Activated CD8-positive, alpha-beta memory T cell treated with anti-CD3 and anti-CD28 coated beads, Interleukin-2, amount 50 U/mL, for 48 hours (primary cell): ENCODE measurements at regions not wholly inside any gene's neighbourhood (a gene's known extent, or its start where the extent isn't known, plus 50 kb on each side); places are given as distances from the start of the nearest gene placed in this dataset.

Experiments used
- DNase-seq: peaks from one replicate; pipeline ENCODE4 v3.0.0-alpha.2; 2020

- DNase-seq = no peak
These were observed 373.2 kb upstream of the TNRC6C start for GRCh38 chr17:77585142-77585860.

DNA sequence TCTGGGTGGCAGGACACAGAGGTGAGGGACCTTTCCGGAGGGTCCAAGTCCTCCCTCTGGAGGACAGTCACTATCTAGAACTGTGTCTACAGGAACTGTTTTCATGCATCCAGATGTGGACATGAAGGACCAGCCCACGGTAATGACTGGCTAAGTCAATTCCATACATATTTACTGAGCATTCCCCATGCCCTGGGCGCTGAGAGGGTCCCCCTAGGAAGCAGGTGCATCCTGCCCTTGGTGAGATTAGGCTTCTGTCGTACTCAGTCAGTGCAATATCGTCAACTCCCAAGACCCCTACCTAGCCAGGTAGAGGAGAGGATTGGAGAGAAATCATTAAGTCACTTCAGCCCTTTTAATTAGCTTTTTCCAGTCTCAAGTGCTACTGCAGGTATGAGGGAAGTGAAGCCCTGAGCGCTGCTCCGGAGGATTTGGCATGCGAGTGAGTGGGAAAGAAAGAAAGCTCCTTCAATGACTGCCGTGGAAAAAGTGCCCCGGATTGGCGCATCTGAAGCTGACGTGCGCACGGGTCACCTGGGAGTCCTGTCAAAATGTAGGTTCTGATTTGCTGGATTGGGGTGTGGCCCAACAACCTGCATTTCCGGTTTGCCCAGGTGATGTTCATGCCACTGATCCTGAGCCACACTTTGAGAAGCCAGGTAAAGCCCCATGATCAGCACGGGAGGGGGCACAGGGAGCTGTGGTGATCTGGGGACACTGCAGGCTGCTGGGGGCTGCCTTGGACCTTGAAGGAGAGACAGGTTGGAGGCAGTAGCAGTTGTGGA is 367.4 kb upstream of the TNRC6C start:
- no peak for DNase-seq

DNA sequence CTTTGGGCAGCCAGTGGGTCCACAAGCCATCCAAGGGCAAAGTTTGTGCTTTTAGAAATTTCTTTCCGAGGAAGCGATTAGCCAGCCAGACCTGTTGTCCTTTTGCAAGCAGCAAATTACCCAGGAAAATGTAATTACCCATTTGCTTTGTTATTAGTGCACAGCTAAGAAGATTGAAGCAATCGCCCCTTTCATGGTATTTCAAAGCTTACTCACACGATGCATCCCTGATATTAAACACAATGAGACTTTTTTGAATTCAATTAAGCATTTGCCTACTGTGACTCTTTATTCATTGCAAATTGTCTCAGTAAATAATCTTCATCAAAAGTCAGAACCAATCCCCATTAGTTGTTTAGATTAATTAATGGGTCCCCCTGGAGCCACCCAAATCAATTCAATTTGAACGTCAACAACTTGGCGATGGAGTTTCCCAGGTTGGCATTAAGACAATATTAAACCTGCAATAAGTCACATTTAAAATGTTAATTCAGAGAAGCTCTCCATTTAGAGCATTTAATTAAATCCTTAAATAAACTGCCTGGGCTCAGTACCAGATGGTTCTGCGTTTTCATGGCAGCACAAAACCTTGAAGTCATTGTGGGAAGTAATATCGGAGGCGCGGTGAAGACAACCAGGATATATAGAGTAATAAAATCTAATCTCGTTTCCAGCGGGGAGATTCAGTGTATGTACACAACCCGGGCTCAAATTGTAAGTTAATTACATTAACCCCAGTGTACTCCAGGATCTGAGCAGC is 366.2 kb upstream of the TNRC6C start:
- DNase-seq = no peak

DNA sequence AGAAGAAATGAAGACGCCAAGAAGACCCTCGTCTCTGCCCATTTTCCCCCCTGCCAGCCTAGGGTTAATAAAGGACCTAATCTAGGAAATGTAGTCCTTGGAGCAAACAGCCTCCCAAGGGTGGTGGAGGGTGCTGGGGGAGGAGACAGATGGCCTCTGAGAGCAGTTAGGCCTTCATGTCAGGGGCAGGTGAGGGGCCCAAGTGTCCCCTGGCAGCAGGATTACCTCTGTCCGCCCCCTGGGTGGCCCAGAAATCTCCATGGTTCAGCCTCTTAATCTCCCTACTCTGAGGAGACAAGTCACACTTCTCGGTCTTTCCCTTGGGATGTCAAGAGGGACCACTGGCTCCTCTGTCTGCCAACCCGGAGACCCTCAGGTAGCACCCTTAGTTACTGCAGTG is 365.4 kb upstream of the TNRC6C start:
- no peak for DNase-seq

- no peak for DNase-seq
These were observed 363.9 kb upstream of the TNRC6C start for GRCh38 chr17:77594416-77595209.

DNA sequence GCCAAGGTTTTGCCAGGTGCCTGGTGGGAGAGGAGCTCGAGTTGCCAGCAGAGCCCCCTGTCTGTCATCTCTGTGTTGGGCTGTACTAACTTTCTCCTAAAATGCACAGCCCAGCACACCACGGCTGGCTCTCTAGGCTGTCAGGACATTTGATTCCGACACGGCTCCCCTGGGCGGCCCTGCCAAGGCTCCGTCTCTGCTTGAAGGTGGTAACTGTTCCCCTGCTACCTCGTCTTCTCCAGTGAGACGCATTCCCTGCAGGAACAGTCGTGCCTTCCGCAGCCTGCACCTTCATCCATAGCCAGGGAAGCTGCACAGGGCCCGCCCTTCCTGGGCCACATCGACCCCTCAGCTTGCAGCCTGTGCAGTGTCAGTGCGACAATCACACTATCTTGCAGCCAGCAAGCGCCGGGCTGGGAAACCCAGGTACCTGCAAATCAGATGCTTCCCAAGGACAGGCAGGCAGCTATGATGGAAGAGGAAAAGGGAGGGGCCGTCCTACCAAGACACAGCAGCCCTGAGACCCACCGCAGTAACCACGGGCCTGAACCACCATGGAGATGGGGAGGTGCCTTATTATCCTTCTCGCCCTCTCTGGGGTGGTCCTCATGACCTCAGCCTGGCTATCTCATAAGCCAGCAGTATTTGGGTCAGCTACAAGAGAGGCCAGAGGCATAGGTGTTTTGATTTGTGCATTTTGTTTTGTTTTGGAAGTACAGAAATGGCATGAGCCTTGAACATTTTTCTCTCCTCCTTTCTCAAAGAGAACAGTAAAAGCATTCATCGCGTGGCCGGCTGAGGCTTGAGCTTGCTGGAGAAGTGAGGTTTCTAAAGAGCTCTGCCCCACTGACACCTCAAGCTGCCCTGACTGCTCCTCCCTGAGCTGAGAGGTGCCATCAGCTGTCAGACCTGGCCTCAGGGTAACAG is 361.7 kb upstream of the TNRC6C start:
- no peak for DNase-seq

DNA sequence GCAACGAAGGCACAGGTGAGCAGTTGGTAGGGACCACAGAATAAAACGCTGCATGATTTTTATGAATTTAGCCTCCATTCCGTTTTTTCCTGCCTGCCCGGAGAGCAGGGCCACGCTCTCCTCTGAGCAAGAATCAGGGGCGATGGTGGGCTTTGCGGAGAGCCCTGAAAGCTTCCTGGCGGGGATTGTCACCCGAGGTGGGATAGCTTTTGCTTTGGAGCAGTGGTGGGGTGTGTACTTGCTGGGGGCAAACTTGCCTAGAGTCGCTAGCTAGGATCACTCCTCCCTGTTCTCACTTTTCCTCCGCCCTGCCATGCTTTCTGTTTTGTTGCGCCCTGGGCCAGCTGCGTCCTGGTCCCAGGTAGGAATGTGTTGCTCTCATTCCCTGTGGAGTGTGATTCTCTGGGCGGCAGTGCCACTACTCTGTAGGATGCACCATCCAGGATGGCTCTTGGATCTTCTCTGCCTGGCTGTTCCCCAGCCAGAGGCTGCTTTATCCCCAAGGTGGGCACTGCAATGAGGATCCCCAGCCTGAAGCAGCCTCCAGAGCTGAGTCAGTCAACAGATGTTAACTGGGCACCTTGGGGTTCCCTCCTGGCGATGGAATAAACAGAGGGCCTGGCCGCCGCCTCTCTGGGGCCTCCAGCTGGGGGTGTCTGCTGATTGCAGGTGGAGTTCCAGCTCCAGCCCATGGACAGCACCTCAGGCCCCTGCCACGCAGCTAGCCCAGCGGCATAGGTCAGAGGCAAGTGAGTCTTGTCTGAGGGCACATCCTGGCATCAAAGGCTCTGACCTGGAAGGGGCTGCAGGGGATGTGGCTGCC is 360.9 kb upstream of the TNRC6C start:
- no peak for DNase-seq

- no peak for DNase-seq
These were observed 360.3 kb upstream of the TNRC6C start for GRCh38 chr17:77598241-77598620.

- DNase-seq = no peak
These were observed 358.8 kb upstream of the TNRC6C start for GRCh38 chr17:77599699-77600098.

GRCh38 chr17:77600346-77600745 is 358.2 kb upstream of the TNRC6C start:
- no peak for DNase-seq

GRCh38 chr17:77601054-77601979 is 357.2 kb upstream of the TNRC6C start:
- peak; percentile 23 for DNase-seq

- peak; percentile 40 for DNase-seq
These were observed 356.3 kb upstream of the TNRC6C start for GRCh38 chr17:77602062-77602746.

DNA sequence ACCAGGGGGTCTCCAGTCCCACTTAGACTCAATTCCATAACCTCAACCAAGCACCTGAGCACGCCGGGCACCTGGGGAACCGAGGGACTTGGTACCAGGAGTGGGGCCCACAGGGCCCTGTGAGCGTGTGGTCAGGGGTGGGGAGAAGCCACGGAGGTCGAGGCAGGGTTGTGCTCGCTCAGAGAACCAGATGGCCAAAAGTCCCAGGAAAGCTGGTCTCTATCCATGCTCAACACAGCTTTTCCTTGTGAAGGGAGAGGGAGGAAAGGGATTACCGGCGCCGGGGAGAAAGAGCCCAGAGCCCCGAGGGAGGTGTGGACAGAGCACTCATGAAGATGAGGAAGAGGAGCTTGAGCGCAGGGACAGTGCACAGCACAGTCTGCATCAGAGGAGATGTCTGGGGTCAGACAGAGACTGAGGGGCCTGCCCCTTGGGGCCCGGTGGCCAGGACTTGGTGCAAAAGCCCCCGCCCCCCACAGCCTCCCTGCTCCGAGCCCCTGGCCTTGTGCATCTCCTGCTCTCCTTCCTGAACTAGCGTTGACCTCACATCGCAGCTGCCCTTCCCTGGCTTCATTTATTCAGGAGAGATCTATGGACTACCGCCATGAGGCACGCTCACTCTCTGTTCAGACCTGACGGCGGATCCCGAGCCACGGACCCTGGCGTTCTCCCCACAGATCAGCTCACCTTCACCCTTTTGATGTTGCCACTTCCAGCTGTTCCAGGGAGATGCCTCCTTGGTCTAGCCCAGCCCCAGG is 355.4 kb upstream of the TNRC6C start:
- DNase-seq = peak; percentile 38

GRCh38 chr17:77604301-77604972 is 354.1 kb upstream of the TNRC6C start:
- peak; percentile 37 for DNase-seq

GRCh38 chr17:77604973-77605313 is 353.6 kb upstream of the TNRC6C start:
- no peak for DNase-seq

DNA sequence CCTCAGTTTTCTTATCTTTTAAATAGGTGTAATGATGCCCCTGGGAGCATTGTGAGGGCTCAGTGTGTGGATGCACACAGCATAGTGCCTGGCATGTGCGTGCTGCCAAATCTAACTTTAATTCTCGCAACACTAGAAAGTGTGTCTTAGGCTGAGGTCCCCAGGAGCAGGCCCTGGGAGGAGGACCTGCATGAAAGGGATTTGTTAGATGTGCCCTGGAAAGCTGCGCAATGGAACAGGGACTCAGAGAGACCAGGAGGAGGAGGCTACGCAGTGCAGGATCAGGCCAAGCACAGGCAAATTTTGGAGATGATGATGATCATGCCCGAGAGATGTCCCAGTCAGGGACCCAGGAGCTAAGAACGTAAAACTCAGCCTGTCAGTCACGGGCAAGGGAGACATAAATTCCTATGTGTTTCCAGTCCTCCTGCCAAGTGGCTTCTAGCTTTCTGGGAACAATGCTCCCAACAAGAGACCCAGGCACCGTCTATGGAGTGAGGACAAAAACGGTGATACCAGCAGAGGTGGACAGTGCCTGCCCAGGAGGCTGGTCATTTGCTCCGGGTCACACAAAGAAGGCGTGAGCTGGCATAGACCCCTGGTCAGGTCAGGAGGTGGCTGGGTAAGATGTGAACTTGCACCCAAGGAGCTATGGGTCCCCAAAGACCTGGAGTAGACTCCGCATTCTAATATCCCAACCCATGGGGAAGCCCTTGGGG is 352.2 kb upstream of the TNRC6C start:
- DNase-seq = peak; percentile 15

- no peak for DNase-seq
These were observed 351.7 kb upstream of the TNRC6C start for GRCh38 chr17:77606865-77607210.
